NCI-H748 treated with DMSO at 0.1 percent for 48 hours (cell line): ENCODE measurements at regions not wholly inside any gene's neighbourhood (a gene's known extent, or its start where the extent isn't known, plus 50 kb on each side); places are given as distances from the start of the nearest gene placed in this dataset.
"Not testable (repeated sequence)": the region's sequence is repeated elsewhere in the genome, so short reads cannot be mapped to it uniquely, and the experiment has no call there.

ENCODE experiments used
- DNase-seq: peaks from one replicate; lab custom pipeline; 2025; lab: John Stamatoyannopoulos, UW

GRCh38 chr15:96470681-96471310 is 140.3 kb downstream of the NR2F2 start:
- no peak for DNase-seq

GRCh38 chr15:96472681-96473080 is 142.2 kb downstream of the NR2F2 start:
- no peak for DNase-seq

- DNase-seq, result no peak
Observed at GRCh38 chr15:96473556-96473955, 143.1 kb downstream of the NR2F2 start.

GRCh38 chr15:96474231-96474664 is 143.7 kb downstream of the NR2F2 start:
- no peak for DNase-seq

GRCh38 chr15:96477227-96477626 is 146.7 kb downstream of the NR2F2 start:
- no peak for DNase-seq

- not testable (repeated sequence) for DNase-seq
Observed at GRCh38 chr15:96484412-96484811, 153.9 kb downstream of the NR2F2 start.

GRCh38 chr15:96484830-96485229 is 154.3 kb downstream of the NR2F2 start:
- no peak for DNase-seq

- DNase-seq, result no peak
Observed at GRCh38 chr15:96487245-96487644, 156.7 kb downstream of the NR2F2 start.

- not testable (repeated sequence) for DNase-seq
Observed at GRCh38 chr15:96491066-96491699, 160.7 kb downstream of the NR2F2 start.

- DNase-seq, result not testable (repeated sequence)
Observed at GRCh38 chr15:96491700-96492644, 161.5 kb downstream of the NR2F2 start.

- DNase-seq, result no peak
Observed at GRCh38 chr15:96494505-96494904, 164.0 kb downstream of the NR2F2 start.

- no peak for DNase-seq
Observed at GRCh38 chr15:96495386-96495785, 164.9 kb downstream of the NR2F2 start.

GRCh38 chr15:96497951-96498350 is 167.5 kb downstream of the NR2F2 start:
- DNase-seq, result no peak

- DNase-seq, result no peak
Observed at GRCh38 chr15:96500508-96500907, 170.0 kb downstream of the NR2F2 start.

GRCh38 chr15:96501362-96501761 is 170.9 kb downstream of the NR2F2 start:
- no peak for DNase-seq

GRCh38 chr15:96502196-96502595 is 171.7 kb downstream of the NR2F2 start:
- no peak for DNase-seq

GRCh38 chr15:96503276-96503675 is 172.8 kb downstream of the NR2F2 start:
- DNase-seq, result no peak

GRCh38 chr15:96504371-96504770 is 173.9 kb downstream of the NR2F2 start:
- no peak for DNase-seq

- no peak for DNase-seq
Observed at GRCh38 chr15:96505014-96505413, 174.5 kb downstream of the NR2F2 start.

GRCh38 chr15:96514607-96515285 is 184.2 kb downstream of the NR2F2 start:
- no peak for DNase-seq

- no peak for DNase-seq
Observed at GRCh38 chr15:96515371-96515770, 184.9 kb downstream of the NR2F2 start.

GRCh38 chr15:96521386-96521785 is 190.9 kb downstream of the NR2F2 start:
- no peak for DNase-seq
